NCI-H1048 (cell line): ENCODE measurements at regions not wholly inside any gene's neighbourhood (a gene's known extent, or its start where the extent isn't known, plus 50 kb on each side); places are given as distances from the start of the nearest gene placed in this dataset.
"Not testable (repeated sequence)": the region's sequence is repeated elsewhere in the genome, so short reads cannot be mapped to it uniquely, and the experiment has no call there.

Source experiments
- DNase-seq: peaks from one replicate; lab custom pipeline; 2025; lab: John Stamatoyannopoulos, UW

- DNase-seq, result no peak
Measured at GRCh38 chr1:187894349-187894748, 1065.6 kb downstream of the PLA2G4A start.

GRCh38 chr1:187903223-187903622, 1074.5 kb downstream of the PLA2G4A start:
- no peak for DNase-seq

- no peak for DNase-seq
Measured at GRCh38 chr1:187909382-187909781, 1080.6 kb downstream of the PLA2G4A start.

- DNase-seq, result no peak
Measured at GRCh38 chr1:187911820-187912219, 1083.1 kb downstream of the PLA2G4A start.

- DNase-seq, result no peak
Measured at GRCh38 chr1:187920976-187921375, 1092.2 kb downstream of the PLA2G4A start.

GRCh38 chr1:187921426-187921825, 1092.7 kb downstream of the PLA2G4A start:
- DNase-seq, result no peak

GRCh38 chr1:187922255-187922654, 1093.5 kb downstream of the PLA2G4A start:
- DNase-seq, result no peak

- DNase-seq, result no peak
Measured at GRCh38 chr1:187924252-187924651, 1095.5 kb downstream of the PLA2G4A start.

- no peak for DNase-seq
Measured at GRCh38 chr1:187928288-187928687, 1099.5 kb downstream of the PLA2G4A start.

GRCh38 chr1:187928696-187929095, 1099.9 kb downstream of the PLA2G4A start:
- DNase-seq, result no peak

GRCh38 chr1:187931776-187932175, 1103.0 kb downstream of the PLA2G4A start:
- no peak for DNase-seq

GRCh38 chr1:187933562-187934419, 1105.0 kb downstream of the PLA2G4A start:
- no peak for DNase-seq

GRCh38 chr1:187936667-187937066, 1107.9 kb downstream of the PLA2G4A start:
- DNase-seq, result no peak

GRCh38 chr1:187938092-187938491, 1109.3 kb downstream of the PLA2G4A start:
- DNase-seq, result no peak

- DNase-seq, result no peak
Measured at GRCh38 chr1:187942986-187943385, 1114.2 kb downstream of the PLA2G4A start.

GRCh38 chr1:187943606-187944403, 1115.1 kb downstream of the PLA2G4A start:
- DNase-seq, result no peak

GRCh38 chr1:187946661-187947060, 1117.9 kb downstream of the PLA2G4A start:
- DNase-seq, result not testable (repeated sequence)

GRCh38 chr1:187947359-187947758, 1118.6 kb downstream of the PLA2G4A start:
- no peak for DNase-seq

- DNase-seq, result no peak
Measured at GRCh38 chr1:187948170-187948794, 1119.5 kb downstream of the PLA2G4A start.

GRCh38 chr1:187949567-187949966, 1120.8 kb downstream of the PLA2G4A start:
- no peak for DNase-seq

GRCh38 chr1:187951817-187952216, 1123.1 kb downstream of the PLA2G4A start:
- DNase-seq, result no peak

GRCh38 chr1:187952446-187952845, 1123.7 kb downstream of the PLA2G4A start:
- DNase-seq, result no peak

- DNase-seq, result no peak
Measured at GRCh38 chr1:187956975-187957374, 1128.2 kb downstream of the PLA2G4A start.
